GM18507 (cell line): ENCODE measurements at regions not wholly inside any gene's neighbourhood (a gene's known extent, or its start where the extent isn't known, plus 50 kb on each side); places are given as distances from the start of the nearest gene placed in this dataset.
"Not testable (repeated sequence)": the region's sequence is repeated elsewhere in the genome, so short reads cannot be mapped to it uniquely, and the experiment has no call there.

ENCODE experiments used
- DNase-seq: peaks from one replicate; pipeline ENCODE4 v3.0.0; 2011; ENCODE audit warnings: low read depth; ENCODE audit not compliant: insufficient read length; ENCODE audit errors: extremely low spot score
- FAIRE-seq: peaks from 2 replicates; lab custom pipeline; 2011; peaks lifted over from hg19 to GRCh38; lab: Jason Lieb, UNC

DNA sequence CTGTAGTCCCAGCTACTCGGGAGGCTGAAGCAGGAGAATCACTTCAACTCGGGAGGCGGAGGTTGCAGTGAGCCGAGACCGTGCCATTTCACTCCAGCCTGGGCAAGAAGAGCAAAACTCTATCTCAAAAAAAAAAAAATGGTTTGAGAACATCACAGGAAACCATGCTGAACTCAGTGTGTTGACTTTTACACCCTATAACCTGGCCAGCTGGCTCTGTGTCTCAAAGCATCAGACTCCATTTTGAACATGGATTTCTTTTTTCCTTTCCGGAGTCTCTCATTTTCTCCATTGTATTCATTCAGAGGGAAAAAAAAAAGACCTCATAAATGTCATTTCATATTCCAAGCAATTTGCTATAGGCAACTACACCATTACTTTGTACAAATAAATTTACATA, 63.2 kb upstream of the FOXN3 start:
- no peak for DNase-seq
- no peak for FAIRE-seq

DNA sequence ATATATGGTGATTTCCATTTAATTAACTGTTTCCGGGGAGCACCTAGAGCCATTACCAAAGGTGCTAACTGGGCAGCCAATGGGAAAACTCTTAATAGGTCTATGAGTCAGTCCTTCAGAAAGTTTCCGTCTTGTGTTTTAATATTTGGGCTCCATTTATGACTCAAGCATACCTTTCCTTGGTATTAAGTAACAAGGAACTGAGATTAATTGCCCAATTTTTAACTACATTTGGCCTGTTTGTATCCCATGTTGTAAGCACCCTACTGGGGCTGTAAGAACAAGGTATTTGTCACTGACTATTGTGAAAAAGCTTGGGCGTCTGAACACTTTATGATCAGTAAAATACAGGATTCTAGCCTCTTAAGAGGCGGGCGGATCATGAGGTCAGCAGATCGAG, 62.8 kb upstream of the FOXN3 start:
- DNase-seq: no peak
- no peak for FAIRE-seq

DNA sequence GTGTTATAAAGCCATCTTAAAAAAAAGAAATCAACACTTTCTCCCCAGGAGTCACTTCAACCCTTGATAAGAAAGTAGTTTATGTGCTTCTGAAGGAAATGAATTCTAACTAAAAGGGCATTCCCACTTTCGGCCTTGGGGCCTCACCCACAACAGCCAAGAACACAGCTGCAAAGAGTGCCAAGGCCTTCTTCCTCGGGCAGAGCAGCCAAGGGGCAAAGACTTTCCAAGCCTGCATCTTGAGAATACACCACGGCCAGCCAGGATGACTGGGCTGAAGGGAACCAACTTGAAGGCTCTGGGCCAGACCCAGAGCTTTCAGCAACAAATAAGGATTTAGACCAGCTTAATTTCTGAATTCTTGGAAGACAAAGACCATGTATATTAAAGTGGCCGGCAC, 60.4 kb upstream of the FOXN3 start:
- FAIRE-seq (no peak), DNase-seq (no peak)

DNA sequence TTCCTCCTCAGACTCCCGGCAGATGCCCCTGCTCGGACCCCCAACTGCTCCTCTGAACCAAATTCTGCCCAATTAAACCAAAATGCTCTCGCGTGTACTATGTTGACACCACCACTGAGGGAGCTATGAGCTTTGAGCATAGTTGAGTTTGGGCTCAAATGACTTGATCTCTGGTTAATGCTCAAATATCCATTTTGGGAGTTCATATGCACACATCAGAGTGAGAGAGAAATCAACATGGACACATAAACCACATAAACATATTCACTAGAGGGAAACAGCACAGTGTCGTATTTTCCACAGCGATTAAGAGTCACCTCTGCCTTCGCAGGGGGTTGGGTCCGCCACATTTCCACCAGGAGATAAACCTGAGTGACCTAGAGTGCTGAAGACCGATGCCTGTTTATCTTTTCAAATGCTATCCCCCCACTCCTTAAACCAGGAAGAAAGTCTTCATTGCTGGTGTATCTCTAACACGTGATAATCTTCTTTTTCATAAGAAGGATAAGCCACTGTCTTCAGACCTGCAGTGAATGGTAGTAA, 59.4 kb upstream of the FOXN3 start:
- DNase-seq (no peak), FAIRE-seq (no peak)

DNA sequence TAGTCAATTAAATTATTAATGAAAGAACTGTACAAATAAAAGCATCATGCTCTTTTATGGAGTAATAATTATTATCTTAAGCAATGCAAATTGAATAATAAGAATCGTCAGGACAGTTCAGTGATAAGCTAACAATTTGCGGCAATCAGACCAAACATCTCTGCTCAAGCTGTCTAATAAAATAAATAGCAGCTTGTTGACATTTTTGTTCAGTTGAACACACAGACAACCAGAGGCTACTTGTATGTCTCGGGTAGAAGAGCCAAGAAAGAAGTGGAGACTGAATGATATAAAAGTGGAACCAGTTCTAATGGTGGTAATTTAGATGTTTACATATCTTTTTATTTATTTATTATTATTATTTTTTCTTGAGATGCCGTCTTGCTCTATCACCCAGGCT, 57.4 kb upstream of the FOXN3 start:
- DNase-seq (no peak), FAIRE-seq (no peak)

DNA sequence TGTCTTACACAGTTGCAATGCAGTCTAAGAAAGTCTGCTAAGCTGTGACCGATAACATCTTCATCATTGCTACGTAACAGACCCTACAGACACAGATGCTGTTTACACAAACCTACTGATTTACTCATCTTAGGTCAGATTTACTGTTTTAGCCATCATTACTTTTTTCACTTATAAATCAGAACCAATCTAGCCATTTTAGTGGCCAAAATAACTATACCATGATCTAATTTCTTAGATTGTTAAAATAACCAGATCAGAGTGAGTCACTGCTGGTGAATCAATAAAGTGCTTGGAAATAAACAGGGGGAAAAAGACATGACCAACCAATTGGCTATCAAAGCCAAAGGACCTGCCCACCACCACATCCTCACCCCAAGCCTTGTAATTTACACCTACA, 57.0 kb upstream of the FOXN3 start:
- no peak for FAIRE-seq
- no peak for DNase-seq

DNA sequence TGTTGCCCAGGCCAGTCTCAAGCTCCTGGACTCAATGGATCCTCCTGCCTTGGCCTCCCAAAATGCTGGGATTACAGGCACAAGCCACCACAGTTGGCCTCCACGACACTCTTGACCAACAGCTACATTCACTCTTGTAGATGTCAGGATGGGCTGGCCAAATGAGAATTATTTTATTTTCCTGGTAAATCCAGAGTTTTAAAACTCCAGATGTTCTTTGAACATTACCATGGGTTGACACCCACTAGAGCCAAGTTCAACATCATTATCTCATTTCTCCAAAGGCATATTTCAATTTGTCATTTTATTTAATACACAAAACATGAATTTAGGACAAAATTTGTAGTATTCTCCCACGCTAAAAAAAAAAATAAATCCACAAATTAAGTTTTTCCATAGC, 56.5 kb upstream of the FOXN3 start:
- no peak for FAIRE-seq

DNA sequence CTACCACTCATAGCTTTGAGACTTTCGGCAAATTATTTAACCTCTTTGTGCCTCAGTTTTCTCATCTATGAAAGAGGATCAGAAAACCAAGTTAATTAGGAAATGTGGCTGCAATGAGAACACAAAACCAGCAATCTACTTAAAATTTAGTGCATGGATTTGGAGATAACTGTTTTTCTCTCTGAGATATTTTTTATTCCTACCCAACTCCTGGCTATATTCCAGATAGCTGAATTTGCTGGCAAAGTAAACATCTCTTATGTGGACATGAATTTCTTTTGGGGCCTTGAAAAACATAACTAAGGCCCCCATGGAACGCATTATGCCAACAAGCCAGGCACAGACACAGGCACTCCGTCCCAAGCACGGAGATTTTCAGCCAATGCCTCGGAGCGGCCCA, 53.4 kb upstream of the FOXN3 start:
- DNase-seq (no peak), FAIRE-seq (no peak)

More for the DNA sequence above, 56.5 kb upstream of the FOXN3 start:
- no peak for DNase-seq

DNA sequence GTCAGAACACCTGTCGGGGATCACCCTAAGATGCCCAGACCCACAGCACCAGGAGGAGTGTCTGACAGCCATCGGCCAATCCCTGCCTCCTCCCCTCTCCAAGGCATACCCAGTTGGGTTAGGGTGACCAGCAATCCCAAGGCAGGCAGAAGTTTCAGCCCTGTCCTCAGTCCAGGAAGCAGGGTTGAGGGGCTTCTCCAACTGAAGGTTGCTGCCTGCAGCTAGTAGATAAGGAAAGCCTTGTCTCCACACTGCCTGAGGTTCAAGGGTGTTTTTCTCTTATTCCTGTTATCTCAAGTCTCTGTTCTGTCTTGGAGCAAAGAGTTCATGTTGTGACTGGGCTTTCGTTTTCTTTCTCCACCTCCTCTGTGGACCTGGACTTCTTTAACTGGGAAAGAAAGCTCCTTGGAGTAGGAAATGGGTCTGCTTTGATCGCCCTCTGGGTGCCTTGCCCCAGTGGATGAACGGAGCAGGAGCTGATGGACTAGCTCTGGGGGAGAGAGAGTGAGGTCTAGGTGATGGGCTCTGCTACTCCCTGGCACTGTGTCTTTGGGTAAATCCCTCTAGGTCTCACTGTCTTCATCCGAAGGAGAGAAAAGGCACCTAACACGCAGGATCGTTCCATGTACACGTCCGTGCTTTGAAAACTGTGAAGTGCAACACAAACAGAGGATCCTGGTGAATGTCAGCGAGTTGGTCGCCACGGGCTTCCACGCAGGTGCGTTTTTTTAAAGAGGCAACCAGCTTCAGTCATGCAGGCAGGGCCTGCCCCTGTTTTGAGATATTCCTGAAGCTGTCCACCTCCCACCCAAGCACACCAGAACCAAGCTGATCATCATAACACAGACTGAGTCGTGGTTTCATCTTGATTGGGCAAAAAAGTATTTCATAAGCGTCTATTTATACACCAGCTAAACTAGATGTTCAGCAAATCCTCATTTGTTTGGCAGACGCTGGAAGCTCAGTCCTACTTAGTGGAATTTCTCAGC, 52.5 kb upstream of the FOXN3 start:
- no peak for DNase-seq

DNA sequence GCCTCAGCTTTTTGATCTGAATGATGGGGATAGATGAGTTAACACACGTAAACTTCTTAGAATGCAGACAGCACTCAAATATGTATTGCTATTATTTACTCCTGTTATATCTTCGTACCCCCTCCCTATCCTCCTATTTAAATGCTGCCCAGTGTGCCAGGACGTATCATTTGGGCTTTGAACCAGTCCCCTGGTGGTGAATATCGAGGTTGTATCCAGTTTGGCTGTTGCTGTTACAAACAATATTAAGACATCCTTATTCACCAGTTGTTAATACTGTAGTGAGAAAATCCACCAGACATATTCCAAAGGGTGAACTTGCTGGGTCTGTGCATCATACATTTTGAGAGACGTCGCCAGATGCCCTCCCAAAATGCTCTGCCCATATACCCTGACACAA, 51.5 kb upstream of the FOXN3 start:
- no peak for FAIRE-seq
- DNase-seq: no peak

More for the DNA sequence above, 52.5 kb upstream of the FOXN3 start:
- FAIRE-seq: no peak

DNA sequence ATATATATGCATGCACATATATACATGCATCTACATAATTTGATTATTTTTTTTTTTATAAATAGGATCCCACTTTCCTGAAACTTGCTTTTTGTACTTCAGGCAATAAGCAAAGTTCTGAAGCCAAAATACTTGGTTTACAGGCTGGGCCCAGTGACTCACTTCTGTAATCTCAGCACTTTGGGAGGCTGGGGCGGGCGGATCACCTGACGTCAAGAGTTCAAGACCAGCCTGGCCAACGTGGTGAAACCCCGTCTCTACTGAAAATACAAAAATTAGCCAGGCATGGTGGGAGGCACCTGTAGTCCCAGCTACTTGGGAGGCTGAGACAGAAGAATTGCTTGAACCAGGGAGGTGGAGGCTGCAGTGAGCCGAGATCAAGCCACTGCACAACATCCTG, 51.0 kb upstream of the FOXN3 start:
- FAIRE-seq, DNase-seq: not testable (repeated sequence)

DNA sequence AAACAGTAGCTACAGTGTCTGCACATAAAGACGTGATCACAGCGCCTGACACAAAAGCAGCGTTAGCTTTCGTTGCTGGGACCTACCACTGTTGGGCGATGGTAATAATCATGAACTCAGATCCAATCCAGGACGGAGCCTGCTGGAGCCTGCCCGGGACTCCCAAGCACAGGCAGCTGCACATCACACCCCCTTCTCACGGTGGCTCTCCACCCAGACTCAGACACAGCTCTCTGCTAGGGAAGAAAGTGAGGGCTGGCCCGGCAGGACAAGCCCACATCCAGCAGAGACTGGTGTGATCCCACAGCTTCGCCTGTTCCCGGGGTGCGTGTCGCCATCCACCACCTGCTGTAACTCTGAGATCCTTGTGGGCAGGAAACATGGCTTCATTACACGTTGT, 49.9 kb upstream of the FOXN3 start:
- FAIRE-seq (no peak), DNase-seq (no peak)
